ENCODE measurements at regions not wholly inside any gene's neighbourhood (a gene's known extent, or its start where the extent isn't known, plus 50 kb on each side); places are given as distances from the start of the nearest gene placed in this dataset.

DNA sequence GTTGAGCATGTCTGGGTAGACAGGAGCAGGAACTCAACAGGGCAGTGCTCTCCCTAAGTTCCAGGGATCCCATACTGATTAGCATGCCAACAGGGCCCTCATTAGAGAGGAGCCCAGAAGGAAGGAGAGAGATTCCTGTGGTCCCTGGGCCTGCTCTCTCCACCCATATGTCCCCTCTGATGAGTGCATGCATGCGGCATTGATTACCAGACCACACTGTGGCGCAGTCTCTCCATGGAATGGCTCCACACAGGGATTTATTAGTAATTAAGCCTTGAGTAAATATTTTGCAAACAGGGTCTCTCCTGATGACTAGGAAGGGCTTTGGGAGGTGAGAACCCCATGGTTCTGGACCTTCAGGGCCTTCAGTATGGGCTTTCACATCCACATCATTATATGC, 60.0 kb upstream of the ST8SIA2 start:
- no peak for DNase-seq (ENCODE audit: low read depth in 1 of 2, low spot score in 1 of 2)
- no peak overlapping the region for H3K27ac ChIP-seq
- no peaks in the 10 kb centered on the region for H3K4me1 ChIP-seq (ENCODE audit: low read depth)
- H3K36me3 ChIP-seq, result no peaks in the 10 kb centered on the region
- TF ChIP-seq, protein P1, sequence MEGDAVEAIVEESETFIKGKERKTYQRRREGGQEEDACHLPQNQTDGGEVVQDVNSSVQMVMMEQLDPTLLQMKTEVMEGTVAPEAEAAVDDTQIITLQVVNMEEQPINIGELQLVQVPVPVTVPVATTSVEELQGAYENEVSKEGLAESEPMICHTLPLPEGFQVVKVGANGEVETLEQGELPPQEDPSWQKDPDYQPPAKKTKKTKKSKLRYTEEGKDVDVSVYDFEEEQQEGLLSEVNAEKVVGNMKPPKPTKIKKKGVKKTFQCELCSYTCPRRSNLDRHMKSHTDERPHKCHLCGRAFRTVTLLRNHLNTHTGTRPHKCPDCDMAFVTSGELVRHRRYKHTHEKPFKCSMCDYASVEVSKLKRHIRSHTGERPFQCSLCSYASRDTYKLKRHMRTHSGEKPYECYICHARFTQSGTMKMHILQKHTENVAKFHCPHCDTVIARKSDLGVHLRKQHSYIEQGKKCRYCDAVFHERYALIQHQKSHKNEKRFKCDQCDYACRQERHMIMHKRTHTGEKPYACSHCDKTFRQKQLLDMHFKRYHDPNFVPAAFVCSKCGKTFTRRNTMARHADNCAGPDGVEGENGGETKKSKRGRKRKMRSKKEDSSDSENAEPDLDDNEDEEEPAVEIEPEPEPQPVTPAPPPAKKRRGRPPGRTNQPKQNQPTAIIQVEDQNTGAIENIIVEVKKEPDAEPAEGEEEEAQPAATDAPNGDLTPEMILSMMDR (IDR thresholded peaks at IDR 0.05; ENCODE audit: low read depth, low read length), result no peak
- no peaks in the 10 kb centered on the region for H3K9me3 ChIP-seq (ENCODE audit: low read depth)
- H3K4me3 ChIP-seq, result no peak overlapping the region
- no peaks in the 10 kb centered on the region for H3K27me3 ChIP-seq

DNA sequence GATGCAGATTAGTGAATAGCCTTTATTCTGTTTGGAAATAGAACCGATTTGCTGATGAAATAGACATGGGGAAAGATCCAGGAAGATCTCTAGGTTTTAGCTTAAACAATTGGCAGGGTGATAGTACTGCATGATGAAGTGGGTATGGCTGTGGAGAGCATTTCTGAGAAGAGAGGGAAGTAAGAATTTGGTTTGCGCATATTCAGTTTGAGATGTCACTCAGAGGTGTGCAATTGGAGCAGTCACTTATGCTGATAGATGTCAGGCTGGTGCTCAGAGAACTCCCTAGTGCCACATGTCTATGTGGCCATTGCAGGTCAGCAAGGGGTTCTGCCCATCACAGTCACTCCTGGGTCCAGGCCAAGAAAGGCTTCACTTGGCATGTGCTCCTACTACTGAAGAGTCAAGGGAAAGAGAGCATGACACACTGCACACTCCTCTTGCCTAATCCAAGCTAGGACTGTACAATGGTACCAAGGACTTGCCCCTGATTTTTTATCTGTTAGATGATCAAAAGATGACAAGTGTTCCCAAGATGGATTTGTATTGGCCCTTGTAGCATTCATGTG, 57.2 kb upstream of the ST8SIA2 start:
- Histone ChIP-seq H3K4me1 (ENCODE audit: low read depth) (no peaks in the 10 kb centered on the region), H3K36me3 (no peaks in the 10 kb centered on the region), H3K27ac (no peak overlapping the region), H3K4me3 (no peak overlapping the region), H3K27me3 (no peaks in the 10 kb centered on the region), H3K9me3 (ENCODE audit: low read depth) (no peaks in the 10 kb centered on the region)
- no peak for DNase-seq (ENCODE audit: low read depth in 1 of 2, low spot score in 1 of 2)
- TF ChIP-seq, protein P1 (IDR thresholded peaks at IDR 0.05; ENCODE audit: low read depth, low read length), result no peak

DNA sequence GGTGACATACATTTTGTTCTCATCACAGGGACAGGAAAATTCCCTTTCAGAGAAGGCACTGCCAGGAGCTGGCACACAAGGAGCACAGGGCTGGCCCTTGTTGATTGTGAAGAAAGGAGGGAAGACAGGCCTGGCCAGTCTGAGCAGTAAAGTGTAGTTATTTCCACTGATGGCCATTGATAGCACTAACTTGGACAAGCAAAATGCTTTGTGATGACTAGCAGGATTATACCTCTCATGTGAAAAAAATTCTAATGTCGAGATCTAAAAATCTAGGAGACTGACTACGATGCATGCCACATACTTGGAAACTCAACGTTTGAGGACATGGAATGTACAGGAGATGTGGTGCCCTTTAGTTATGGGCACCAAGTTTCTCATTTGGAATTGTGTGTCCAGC, 54.3 kb upstream of the ST8SIA2 start:
- DNase-seq (ENCODE audit: low read depth in 1 of 2, low spot score in 1 of 2), result no peak
- H3K4me1 ChIP-seq (ENCODE audit: low read depth), result no peaks in the 10 kb centered on the region
- TF ChIP-seq, protein P1 (IDR thresholded peaks at IDR 0.05; ENCODE audit: low read depth, low read length), result no peak
- H3K27ac ChIP-seq, result no peak overlapping the region
- no peak overlapping the region for H3K4me3 ChIP-seq
- no peaks in the 10 kb centered on the region for H3K36me3 ChIP-seq
- no peaks in the 10 kb centered on the region for H3K9me3 ChIP-seq (ENCODE audit: low read depth)
- peaks cover 8% of the 10 kb centered on the region for H3K27me3 ChIP-seq

Measured in cardiac muscle cell (in vitro differentiated cells and primary cell).